Adrenal gland (tissue), 5 donors: ENCODE measurements at regions not wholly inside any gene's neighbourhood (a gene's known extent, or its start where the extent isn't known, plus 50 kb on each side); places are given as distances from the start of the nearest gene placed in this dataset.

Source experiments
- CTCF ChIP-seq, 6 experiments: fragments of 450-650 bp in 4 of 6; fragments of 200-600 bp in 2 of 6; sonication (generic) in 1 of 6; IDR thresholded peaks; 1 replicate in 5 of 6; 2 replicates in 1 of 6; pipeline versions ENCODE4 v1.5.1 to v1.8.0; 2016 to 2021; ENCODE audit warnings: antibody characterized with exemption in 6 of 6, mild to moderate bottlenecking in 2 of 6, moderate library complexity in 1 of 6
- POLR2A ChIP-seq, 2 donors: fragments of 450-650 bp; IDR thresholded peaks; one replicate each; pipeline ENCODE4 v1.6.1; 2017; ENCODE audit warnings: antibody characterized with exemption in 2 of 2, mild to moderate bottlenecking in 2 of 2, moderate library complexity in 1 of 2
- donor health status: DM: no; HTN: no; CAD: no.

GRCh38 chr5:33023649-33024048, 312.5 kb downstream of the NPR3 start:
- no peak for TF ChIP-seq CTCF (IDR thresholded peaks at IDR 0.05)
- TF ChIP-seq POLR2A (IDR thresholded peaks at IDR 0.05): no peak
